ENCODE measurements at regions not wholly inside any gene's neighbourhood (a gene's known extent, or its start where the extent isn't known, plus 50 kb on each side); places are given as distances from the start of the nearest gene placed in this dataset.

DNA sequence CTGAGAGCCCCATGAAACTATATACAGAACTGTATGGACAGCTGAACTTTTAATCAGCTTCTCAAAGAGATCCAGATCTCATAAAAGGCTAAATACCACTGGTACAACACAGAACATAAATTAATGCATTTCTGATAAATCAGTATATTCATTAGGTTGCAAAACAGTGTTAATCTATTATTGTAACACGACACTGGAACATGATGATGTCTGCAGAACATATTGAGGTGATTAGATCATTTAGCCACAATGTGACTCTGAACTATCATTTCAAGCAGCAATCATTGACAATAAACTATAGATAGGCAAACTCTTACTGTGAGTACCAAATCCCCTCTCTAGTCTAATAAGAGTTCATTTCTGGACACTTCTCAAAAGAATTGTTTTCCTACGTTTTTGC lies 50.3 kb downstream of the GASK1B start:
- H4K20me1 ChIP-seq (ENCODE audit: insufficient read depth) = no peaks in the 10 kb centered on the region
- H3K9ac ChIP-seq = no peak overlapping the region
- H3F3A ChIP-seq (replicated peaks; ENCODE audit: insufficient read depth) = peaks cover 7% of the 10 kb centered on the region
- H3K9me3 ChIP-seq = no peaks in the 10 kb centered on the region
- H3K9me2 ChIP-seq = no peaks in the 10 kb centered on the region
- H2AFZ ChIP-seq (ENCODE audit: low read depth) = no peak overlapping the region
- TF ChIP-seq, protein P1, sequence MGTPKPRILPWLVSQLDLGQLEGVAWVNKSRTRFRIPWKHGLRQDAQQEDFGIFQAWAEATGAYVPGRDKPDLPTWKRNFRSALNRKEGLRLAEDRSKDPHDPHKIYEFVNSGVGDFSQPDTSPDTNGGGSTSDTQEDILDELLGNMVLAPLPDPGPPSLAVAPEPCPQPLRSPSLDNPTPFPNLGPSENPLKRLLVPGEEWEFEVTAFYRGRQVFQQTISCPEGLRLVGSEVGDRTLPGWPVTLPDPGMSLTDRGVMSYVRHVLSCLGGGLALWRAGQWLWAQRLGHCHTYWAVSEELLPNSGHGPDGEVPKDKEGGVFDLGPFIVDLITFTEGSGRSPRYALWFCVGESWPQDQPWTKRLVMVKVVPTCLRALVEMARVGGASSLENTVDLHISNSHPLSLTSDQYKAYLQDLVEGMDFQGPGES (IDR thresholded peaks at IDR 0.05; ENCODE audit: low read depth, low read length) = no peak
- 0 out of 2 replicates have a peak, but pooled peaks have one; percentile 4 for TF ChIP-seq TCF12 (IDR thresholded peaks at IDR 0.05)
- no peaks in the 10 kb centered on the region for H3K79me2 ChIP-seq (ENCODE audit: insufficient read depth)
- 56% methylated on average over 2 of the region's 2 CpGs for WGBS (ENCODE audit: low lambda C conversion rate)
- peaks cover 0 to 9% of the 10 kb centered on the region in 2 experiments; a peak in 1 of 4 replicates for H3K4me1 ChIP-seq (ENCODE audit: control insufficient read depth in 1 of 2, insufficient read depth in 2 of 2, low read depth in 1 of 2, low read length in 1 of 2)
- peak overlapping the region in 1 of 2 experiments; percentile 16; a peak in 1 of 4 replicates for H3K27ac ChIP-seq (ENCODE audit: low read depth in 2 of 2, low read length in 1 of 2)
- no peak overlapping the region for H3K4me3 ChIP-seq (ENCODE audit: low read depth in 2 of 2, low read length in 1 of 2)
- no peak overlapping the region for H3K4me2 ChIP-seq
- H3K36me3 ChIP-seq (replicated peaks in 1 of 2; ENCODE audit: control insufficient read depth in 1 of 2, insufficient read depth in 2 of 2, low read length in 1 of 2) = no peaks in the 10 kb centered on the region
- POLR2A ChIA-PET = no interaction called here
- CTCF ChIA-PET = no interaction called here
- H3K27me3 ChIP-seq (ENCODE audit: insufficient read depth) = no peaks in the 10 kb centered on the region
- DNase-seq = no peak

DNA sequence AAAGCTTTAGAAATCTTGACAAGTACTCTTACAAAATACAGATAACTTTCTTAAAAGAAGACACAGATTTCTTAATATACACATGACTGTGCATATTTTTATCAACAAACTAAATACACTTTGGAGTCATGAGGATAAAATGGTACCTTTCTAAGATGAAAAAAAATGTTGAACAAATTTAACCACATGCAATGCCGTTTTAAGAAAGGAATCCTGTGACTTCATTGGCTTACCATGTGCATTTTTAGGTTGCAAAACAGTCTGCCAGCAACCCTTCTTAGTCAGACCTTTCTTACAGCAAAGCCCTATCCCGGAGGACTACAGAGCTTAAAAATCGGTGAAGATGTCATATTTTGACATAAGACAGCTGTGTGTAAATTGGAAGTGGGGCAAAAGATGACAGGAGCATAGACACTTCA lies 51.7 kb downstream of the GASK1B start:
- Histone ChIP-seq H3K4me1 (ENCODE audit: control insufficient read depth in 1 of 2, insufficient read depth in 2 of 2, low read depth in 1 of 2, low read length in 1 of 2) (peaks cover 0 to 9% of the 10 kb centered on the region in 2 experiments; a peak in 1 of 4 replicates), H2AFZ (ENCODE audit: low read depth) (peak overlapping the region; percentile 54; the same call in 1 of the 2 replicates), H3K4me3 (ENCODE audit: low read depth in 2 of 2, low read length in 1 of 2) (no peak overlapping the region; a peak in 1 of 4 replicates), H3K27ac (ENCODE audit: low read depth in 2 of 2, low read length in 1 of 2) (peak overlapping the region; percentile 67 to 68; a peak in 3 of 4 replicates), H3K9me3 (no peaks in the 10 kb centered on the region), H3K36me3 (replicated peaks in 1 of 2; ENCODE audit: control insufficient read depth in 1 of 2, insufficient read depth in 2 of 2, low read length in 1 of 2) (no peaks in the 10 kb centered on the region), H3K79me2 (ENCODE audit: insufficient read depth) (no peaks in the 10 kb centered on the region), H3K4me2 (peak overlapping the region; percentile 38; the same call in 1 of the 2 replicates), H3K9ac (0 out of 2 replicates have a peak overlapping the region, but pooled peaks have one; percentile 18), H3K27me3 (ENCODE audit: insufficient read depth) (no peaks in the 10 kb centered on the region), H3F3A (replicated peaks; ENCODE audit: insufficient read depth) (peaks cover 7% of the 10 kb centered on the region), H3K9me2 (no peaks in the 10 kb centered on the region), H4K20me1 (ENCODE audit: insufficient read depth) (no peaks in the 10 kb centered on the region)
- 5% methylated on average over 3 of the region's 3 CpGs for WGBS (ENCODE audit: low lambda C conversion rate)
- DNase-seq = no peak
- POLR2A ChIA-PET = no interaction called here
- CTCF ChIA-PET = no interaction called here
- peak; percentile 49; the same call in 1 of the 2 replicates for TF ChIP-seq POLR2AphosphoS5 (IDR thresholded peaks at IDR 0.05; ENCODE audit: low read depth, low read length)
- TF ChIP-seq, protein P2, sequence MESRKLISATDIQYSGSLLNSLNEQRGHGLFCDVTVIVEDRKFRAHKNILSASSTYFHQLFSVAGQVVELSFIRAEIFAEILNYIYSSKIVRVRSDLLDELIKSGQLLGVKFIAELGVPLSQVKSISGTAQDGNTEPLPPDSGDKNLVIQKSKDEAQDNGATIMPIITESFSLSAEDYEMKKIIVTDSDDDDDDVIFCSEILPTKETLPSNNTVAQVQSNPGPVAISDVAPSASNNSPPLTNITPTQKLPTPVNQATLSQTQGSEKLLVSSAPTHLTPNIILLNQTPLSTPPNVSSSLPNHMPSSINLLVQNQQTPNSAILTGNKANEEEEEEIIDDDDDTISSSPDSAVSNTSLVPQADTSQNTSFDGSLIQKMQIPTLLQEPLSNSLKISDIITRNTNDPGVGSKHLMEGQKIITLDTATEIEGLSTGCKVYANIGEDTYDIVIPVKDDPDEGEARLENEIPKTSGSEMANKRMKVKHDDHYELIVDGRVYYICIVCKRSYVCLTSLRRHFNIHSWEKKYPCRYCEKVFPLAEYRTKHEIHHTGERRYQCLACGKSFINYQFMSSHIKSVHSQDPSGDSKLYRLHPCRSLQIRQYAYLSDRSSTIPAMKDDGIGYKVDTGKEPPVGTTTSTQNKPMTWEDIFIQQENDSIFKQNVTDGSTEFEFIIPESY (IDR thresholded peaks at IDR 0.05; ENCODE audit: borderline replicate concordance, low read depth) = peak; percentile 74; the same call in 1 of the 2 replicates
- TF ChIP-seq, protein P3, sequence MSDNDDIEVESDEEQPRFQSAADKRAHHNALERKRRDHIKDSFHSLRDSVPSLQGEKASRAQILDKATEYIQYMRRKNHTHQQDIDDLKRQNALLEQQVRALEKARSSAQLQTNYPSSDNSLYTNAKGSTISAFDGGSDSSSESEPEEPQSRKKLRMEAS (IDR thresholded peaks at IDR 0.05; ENCODE audit: low read depth) = peak; percentile 84; the same call in 1 of the 2 replicates
- TF ChIP-seq EZH2phosphoT487 (IDR thresholded peaks at IDR 0.05; ENCODE audit: borderline replicate concordance, low read depth) = no peak
- TF ChIP-seq, protein P1 (IDR thresholded peaks at IDR 0.05; ENCODE audit: low read depth, low read length) = no peak
- TF ChIP-seq, protein P4, sequence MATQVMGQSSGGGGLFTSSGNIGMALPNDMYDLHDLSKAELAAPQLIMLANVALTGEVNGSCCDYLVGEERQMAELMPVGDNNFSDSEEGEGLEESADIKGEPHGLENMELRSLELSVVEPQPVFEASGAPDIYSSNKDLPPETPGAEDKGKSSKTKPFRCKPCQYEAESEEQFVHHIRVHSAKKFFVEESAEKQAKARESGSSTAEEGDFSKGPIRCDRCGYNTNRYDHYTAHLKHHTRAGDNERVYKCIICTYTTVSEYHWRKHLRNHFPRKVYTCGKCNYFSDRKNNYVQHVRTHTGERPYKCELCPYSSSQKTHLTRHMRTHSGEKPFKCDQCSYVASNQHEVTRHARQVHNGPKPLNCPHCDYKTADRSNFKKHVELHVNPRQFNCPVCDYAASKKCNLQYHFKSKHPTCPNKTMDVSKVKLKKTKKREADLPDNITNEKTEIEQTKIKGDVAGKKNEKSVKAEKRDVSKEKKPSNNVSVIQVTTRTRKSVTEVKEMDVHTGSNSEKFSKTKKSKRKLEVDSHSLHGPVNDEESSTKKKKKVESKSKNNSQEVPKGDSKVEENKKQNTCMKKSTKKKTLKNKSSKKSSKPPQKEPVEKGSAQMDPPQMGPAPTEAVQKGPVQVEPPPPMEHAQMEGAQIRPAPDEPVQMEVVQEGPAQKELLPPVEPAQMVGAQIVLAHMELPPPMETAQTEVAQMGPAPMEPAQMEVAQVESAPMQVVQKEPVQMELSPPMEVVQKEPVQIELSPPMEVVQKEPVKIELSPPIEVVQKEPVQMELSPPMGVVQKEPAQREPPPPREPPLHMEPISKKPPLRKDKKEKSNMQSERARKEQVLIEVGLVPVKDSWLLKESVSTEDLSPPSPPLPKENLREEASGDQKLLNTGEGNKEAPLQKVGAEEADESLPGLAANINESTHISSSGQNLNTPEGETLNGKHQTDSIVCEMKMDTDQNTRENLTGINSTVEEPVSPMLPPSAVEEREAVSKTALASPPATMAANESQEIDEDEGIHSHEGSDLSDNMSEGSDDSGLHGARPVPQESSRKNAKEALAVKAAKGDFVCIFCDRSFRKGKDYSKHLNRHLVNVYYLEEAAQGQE (IDR thresholded peaks at IDR 0.05; ENCODE audit: low read depth, low read length) = no peak
- 0 out of 2 replicates have a peak, but pooled peaks have one; percentile 28 for TF ChIP-seq YY1 (IDR thresholded peaks at IDR 0.05; ENCODE audit: low read depth)
- peak; percentile 85 for TF ChIP-seq NFIC (IDR thresholded peaks at IDR 0.05; ENCODE audit: borderline replicate concordance)
- TF ChIP-seq CHD2 (IDR thresholded peaks at IDR 0.05; ENCODE audit: low read length, partially characterized antibody) = no peak
- TF ChIP-seq JUND (IDR thresholded peaks at IDR 0.05) = peak; percentile 87
- 0 out of 2 replicates have a peak, but pooled peaks have one; percentile 13 for TF ChIP-seq GABPA (IDR thresholded peaks at IDR 0.05; ENCODE audit: low read depth)
- TF ChIP-seq SMC3 (IDR thresholded peaks at IDR 0.05; ENCODE audit: low read depth, low read length) = no peak
- peak; percentile 82 for TF ChIP-seq FOXM1 (IDR thresholded peaks at IDR 0.05; ENCODE audit: low read depth)
- TF ChIP-seq RAD21 (IDR thresholded peaks at IDR 0.05; ENCODE audit: low read length) = no peak
- peak; percentile 64 for TF ChIP-seq FOSL2 (IDR thresholded peaks at IDR 0.05; ENCODE audit: borderline replicate concordance, low read depth)
- TF ChIP-seq TCF12 (IDR thresholded peaks at IDR 0.05) = peak; percentile 99
- TF ChIP-seq, protein P5, sequence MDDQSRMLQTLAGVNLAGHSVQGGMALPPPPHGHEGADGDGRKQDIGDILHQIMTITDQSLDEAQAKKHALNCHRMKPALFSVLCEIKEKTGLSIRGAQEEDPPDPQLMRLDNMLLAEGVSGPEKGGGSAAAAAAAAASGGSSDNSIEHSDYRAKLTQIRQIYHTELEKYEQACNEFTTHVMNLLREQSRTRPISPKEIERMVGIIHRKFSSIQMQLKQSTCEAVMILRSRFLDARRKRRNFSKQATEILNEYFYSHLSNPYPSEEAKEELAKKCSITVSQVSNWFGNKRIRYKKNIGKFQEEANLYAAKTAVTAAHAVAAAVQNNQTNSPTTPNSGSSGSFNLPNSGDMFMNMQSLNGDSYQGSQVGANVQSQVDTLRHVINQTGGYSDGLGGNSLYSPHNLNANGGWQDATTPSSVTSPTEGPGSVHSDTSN (IDR thresholded peaks at IDR 0.05) = peak; percentile 96
- no peak for TF ChIP-seq TAF1 (IDR thresholded peaks at IDR 0.05; ENCODE audit: borderline replicate concordance, low read depth, low read length)
